Endothelial cell (in vitro differentiated cells): ENCODE measurements at regions not wholly inside any gene's neighbourhood (a gene's known extent, or its start where the extent isn't known, plus 50 kb on each side); places are given as distances from the start of the nearest gene placed in this dataset.

Source experiments
- DNase-seq: peaks from one replicate; pipeline ENCODE4 v3.0.0; 2021; ENCODE audit warnings: low spot score
- H3K27ac Mint-ChIP-seq: one replicate; pipeline ENCODE4 v1.8.0; 2021; ENCODE audit warnings: mixed read lengths, inconsistent platforms; ENCODE audit not compliant: unreplicated experiment
- H3K27me3 Mint-ChIP-seq: one replicate; pipeline ENCODE4 v1.8.0; 2021; ENCODE audit warnings: mild to moderate bottlenecking, moderate library complexity, mixed read lengths, inconsistent platforms; ENCODE audit not compliant: unreplicated experiment
- H3K36me3 Mint-ChIP-seq: one replicate; pipeline ENCODE4 v1.8.0; 2021; ENCODE audit warnings: mild to moderate bottlenecking, low read depth, mixed read lengths, inconsistent platforms; ENCODE audit not compliant: unreplicated experiment
- H3K4me1 Mint-ChIP-seq: one replicate; pipeline ENCODE4 v1.8.0; 2021; ENCODE audit warnings: mild to moderate bottlenecking, mixed read lengths, inconsistent platforms; ENCODE audit not compliant: unreplicated experiment
- H3K4me3 Mint-ChIP-seq: one replicate; pipeline ENCODE4 v1.8.0; 2021; ENCODE audit warnings: mild to moderate bottlenecking, mixed read lengths, inconsistent platforms; ENCODE audit not compliant: unreplicated experiment
- H3K9me3 Mint-ChIP-seq: one replicate; pipeline ENCODE4 v1.8.0; 2021; ENCODE audit warnings: mixed read lengths, inconsistent platforms; ENCODE audit not compliant: unreplicated experiment
- CTCF ChIP-seq: fragments of 200-600 bp; sonication (generic); IDR thresholded peaks from one replicate; pipeline ENCODE4 v1.5.0; 2021; ENCODE audit warnings: antibody characterized with exemption; ENCODE audit not compliant: unreplicated experiment

- no peaks in the 10 kb centered on the region for H3K27me3 Mint-ChIP-seq
- no peak for DNase-seq
- H3K4me3 Mint-ChIP-seq, result no peak overlapping the region
- no peak for TF ChIP-seq CTCF
- no peak overlapping the region for H3K27ac Mint-ChIP-seq
- no peaks in the 10 kb centered on the region for H3K4me1 Mint-ChIP-seq
- H3K36me3 Mint-ChIP-seq, result no peaks in the 10 kb centered on the region
- no peaks in the 10 kb centered on the region for H3K9me3 Mint-ChIP-seq
These were observed 336.5 kb upstream of the SLC39A10 start for GRCh38 chr2:195320413-195320973.

- no peak overlapping the region for H3K4me3 Mint-ChIP-seq
- no peaks in the 10 kb centered on the region for H3K27me3 Mint-ChIP-seq
- H3K36me3 Mint-ChIP-seq, result no peaks in the 10 kb centered on the region
- no peaks in the 10 kb centered on the region for H3K9me3 Mint-ChIP-seq
- no peak for TF ChIP-seq CTCF
- H3K4me1 Mint-ChIP-seq, result no peaks in the 10 kb centered on the region
- no peak overlapping the region for H3K27ac Mint-ChIP-seq
- no peak for DNase-seq
These were observed 337.2 kb upstream of the SLC39A10 start for GRCh38 chr2:195319548-195320412.

GRCh38 chr2:195319112-195319460 lies 337.9 kb upstream of the SLC39A10 start:
- DNase-seq, result no peak
- H3K36me3 Mint-ChIP-seq, result no peaks in the 10 kb centered on the region
- no peaks in the 10 kb centered on the region for H3K9me3 Mint-ChIP-seq
- no peak overlapping the region for H3K4me3 Mint-ChIP-seq
- no peak overlapping the region for H3K27ac Mint-ChIP-seq
- no peak for TF ChIP-seq CTCF
- H3K27me3 Mint-ChIP-seq, result no peaks in the 10 kb centered on the region
- no peaks in the 10 kb centered on the region for H3K4me1 Mint-ChIP-seq

- peak; percentile 54 for TF ChIP-seq CTCF
- Mint-ChIP-seq H3K27ac (no peak overlapping the region), H3K4me3 (no peak overlapping the region)
These were observed 338.4 kb upstream of the SLC39A10 start for GRCh38 chr2:195318440-195319111.

GRCh38 chr2:195317550-195317949 lies 339.5 kb upstream of the SLC39A10 start:
- no peaks in the 10 kb centered on the region for H3K4me1 Mint-ChIP-seq

More at GRCh38 chr2:195318440-195319111, 338.4 kb upstream of the SLC39A10 start:
- H3K36me3 Mint-ChIP-seq, result no peaks in the 10 kb centered on the region
- H3K9me3 Mint-ChIP-seq, result no peaks in the 10 kb centered on the region
- no peaks in the 10 kb centered on the region for H3K4me1 Mint-ChIP-seq
- peak; percentile 38 for DNase-seq
- H3K27me3 Mint-ChIP-seq, result no peaks in the 10 kb centered on the region

More at GRCh38 chr2:195317550-195317949, 339.5 kb upstream of the SLC39A10 start:
- Mint-ChIP-seq H3K4me3 (no peak overlapping the region), H3K36me3 (no peaks in the 10 kb centered on the region), H3K9me3 (no peaks in the 10 kb centered on the region), H3K27ac (no peak overlapping the region), H3K27me3 (no peaks in the 10 kb centered on the region)
- no peak for DNase-seq
- TF ChIP-seq CTCF, result no peak
